Activated T-helper 2 cell treated with anti-CD3 and anti-CD28 coated beads, Interferon-gamma antibody, Interleukin-2, Interleukin-4, amounts not matched to agents 10 μg/mL and 5 μg/mL and 100 μg/mL, durations not matched to agents 14 hours and 24 hours and 36 hours (primary cell): ENCODE measurements at regions not wholly inside any gene's neighbourhood (a gene's known extent, or its start where the extent isn't known, plus 50 kb on each side); places are given as distances from the start of the nearest gene placed in this dataset.
"Not testable (repeated sequence)": the region's sequence is repeated elsewhere in the genome, so short reads cannot be mapped to it uniquely, and the experiment has no call there.

Experiments
- DNase-seq: peaks from one replicate; pipeline ENCODE4 v3.0.0; 2021; ENCODE audit warnings: low spot score
- H3K27ac Mint-ChIP-seq: one replicate; pipeline ENCODE4 v1.8.0; 2021; ENCODE audit warnings: mixed read lengths
- H3K27me3 Mint-ChIP-seq: one replicate; pipeline ENCODE4 v1.8.0; 2021; ENCODE audit warnings: low read depth, mixed read lengths
- H3K36me3 Mint-ChIP-seq: one replicate; pipeline ENCODE4 v1.8.0; 2021; ENCODE audit warnings: low read depth, mixed read lengths
- H3K4me1 Mint-ChIP-seq: one replicate; pipeline ENCODE4 v1.8.0; 2021; ENCODE audit warnings: low read depth, mixed read lengths
- H3K4me3 Mint-ChIP-seq: one replicate; pipeline ENCODE4 v1.8.0; 2021; ENCODE audit warnings: low read depth, mild to moderate bottlenecking, moderate library complexity, mixed read lengths
- H3K9me3 Mint-ChIP-seq: one replicate; pipeline ENCODE4 v1.8.0; 2021; ENCODE audit warnings: mixed read lengths
- intact Hi-C: fragments of 100-400 bp; cut with micrococcal nuclease; formaldehyde crosslinking; loops from one replicate; pipeline ENCODE4 v1.15.1; 2023

- H3K4me1 Mint-ChIP-seq, result peaks cover 6% of the 10 kb centered on the region
- no peak for DNase-seq
- H3K4me3 Mint-ChIP-seq, result no peak overlapping the region
- H3K27me3 Mint-ChIP-seq, result no peaks in the 10 kb centered on the region
- no peaks in the 10 kb centered on the region for H3K36me3 Mint-ChIP-seq
- peaks cover 5% of the 10 kb centered on the region for H3K9me3 Mint-ChIP-seq
- intact Hi-C loops, result no loop called here
- H3K27ac Mint-ChIP-seq, result no peak overlapping the region
Measured at GRCh38 chr6:21868226-21868625, 274.7 kb downstream of the SOX4 start.

DNA sequence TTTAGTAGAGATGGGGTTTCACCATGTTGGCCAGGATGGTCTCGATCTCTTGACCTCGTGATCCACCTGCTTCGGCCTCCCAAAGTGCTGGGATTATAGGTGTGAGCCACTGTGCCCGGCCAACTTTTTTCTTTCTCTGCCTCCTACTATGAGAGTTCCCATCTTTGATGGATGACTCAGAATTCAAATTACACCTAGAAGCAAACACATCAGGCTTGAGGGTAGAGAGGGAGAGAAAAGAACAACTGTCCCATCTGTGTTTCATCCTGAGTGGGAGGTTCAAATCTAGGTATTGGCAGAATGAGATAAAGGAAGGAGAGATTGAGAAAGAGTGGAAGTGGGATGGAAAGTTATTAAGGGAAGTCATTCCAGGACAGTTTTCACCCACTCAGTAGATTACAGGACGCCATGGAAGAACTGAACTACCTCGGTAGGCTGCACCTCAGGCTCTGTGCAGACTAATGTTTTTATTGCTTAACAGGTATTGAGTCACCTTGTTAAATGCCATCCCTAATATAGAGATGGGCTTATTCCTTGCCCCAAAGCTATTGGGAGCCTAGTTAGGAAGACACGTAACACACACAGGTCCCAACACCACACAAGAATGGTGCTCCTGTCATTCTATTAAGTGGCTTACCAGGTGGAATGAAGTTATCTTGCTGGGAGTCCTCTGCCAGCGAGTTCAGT, 275.7 kb downstream of the SOX4 start:
- no peaks in the 10 kb centered on the region for H3K27me3 Mint-ChIP-seq
- peaks cover 6% of the 10 kb centered on the region for H3K4me1 Mint-ChIP-seq
- no peak overlapping the region for H3K27ac Mint-ChIP-seq
- intact Hi-C loops, result no loop called here
- H3K4me3 Mint-ChIP-seq, result no peak overlapping the region
- H3K9me3 Mint-ChIP-seq, result peaks cover 5% of the 10 kb centered on the region
- H3K36me3 Mint-ChIP-seq, result peaks cover 6% of the 10 kb centered on the region
- DNase-seq, result no peak

DNA sequence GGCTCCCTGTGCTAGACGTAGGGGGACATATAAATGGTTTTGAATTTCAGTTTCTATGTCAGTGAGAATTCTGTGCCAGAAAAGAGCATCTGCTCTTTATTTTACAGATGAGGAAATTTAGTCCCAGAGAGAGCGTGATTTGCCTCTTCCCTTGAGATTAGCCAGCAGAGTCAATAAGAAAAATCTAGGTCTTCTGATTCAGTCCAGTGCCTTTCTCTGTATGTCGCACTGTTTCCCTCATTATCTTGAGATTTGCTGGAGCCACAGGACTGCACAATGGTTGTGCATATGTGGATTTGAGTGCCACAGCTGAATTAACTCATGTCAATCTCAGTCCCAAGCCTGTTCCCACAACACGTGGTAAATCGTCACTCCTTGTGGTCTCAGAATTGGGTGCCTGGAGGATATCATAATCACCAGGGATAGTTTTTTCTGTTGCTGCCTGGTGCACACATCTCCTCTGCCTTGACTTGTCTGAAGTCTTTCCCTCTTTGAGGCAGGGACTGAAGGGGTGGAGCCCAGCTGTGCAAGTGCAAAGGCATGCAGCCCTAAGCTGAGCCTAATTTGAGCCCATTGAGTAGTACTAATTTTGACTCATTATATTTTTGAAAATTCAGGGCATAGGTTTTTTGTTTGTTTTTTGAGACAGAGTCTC, 276.7 kb downstream of the SOX4 start:
- Mint-ChIP-seq H3K27me3 (no peaks in the 10 kb centered on the region), H3K4me3 (no peak overlapping the region), H3K9me3 (peaks cover 11% of the 10 kb centered on the region), H3K4me1 (peaks cover 6% of the 10 kb centered on the region), H3K27ac (no peak overlapping the region), H3K36me3 (peaks cover 10% of the 10 kb centered on the region)
- no peak for DNase-seq
- intact Hi-C loops, result no loop called here

GRCh38 chr6:21871831-21872230, 278.3 kb downstream of the SOX4 start:
- intact Hi-C loops, result no loop called here
- Mint-ChIP-seq H3K9me3 (peaks cover 22% of the 10 kb centered on the region), H3K4me1 (peaks cover 17% of the 10 kb centered on the region), H3K27me3 (no peaks in the 10 kb centered on the region), H3K4me3 (no peak overlapping the region), H3K27ac (no peak overlapping the region), H3K36me3 (peaks cover 25% of the 10 kb centered on the region)
- DNase-seq, result no peak

DNA sequence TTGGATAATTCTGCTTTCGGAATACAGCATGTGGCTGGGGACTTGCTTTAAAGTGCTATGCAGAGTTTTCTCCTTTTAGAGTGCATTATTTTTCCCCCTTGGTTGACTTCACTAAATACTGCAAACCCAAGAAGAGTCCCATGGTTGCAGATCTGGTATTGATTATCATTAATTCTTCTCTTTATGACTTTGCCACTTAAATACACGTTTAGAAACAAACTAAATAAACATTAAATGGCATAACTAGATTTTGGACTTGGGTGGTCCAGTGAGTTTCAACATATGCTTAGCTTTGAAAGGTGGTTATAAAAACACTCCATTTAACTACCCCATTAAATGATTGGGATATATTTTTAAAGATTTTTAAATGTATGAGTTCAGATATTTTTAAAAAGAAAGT, 279.2 kb downstream of the SOX4 start:
- Mint-ChIP-seq H3K36me3 (peaks cover 35% of the 10 kb centered on the region), H3K4me3 (no peak overlapping the region), H3K9me3 (peaks cover 31% of the 10 kb centered on the region), H3K4me1 (peaks cover 26% of the 10 kb centered on the region), H3K27ac (no peak overlapping the region), H3K27me3 (no peaks in the 10 kb centered on the region)
- intact Hi-C loops, result no loop called here
- DNase-seq, result no peak

GRCh38 chr6:21873562-21873961, 280.0 kb downstream of the SOX4 start:
- Mint-ChIP-seq H3K36me3 (peaks cover 35% of the 10 kb centered on the region), H3K27ac (no peak overlapping the region), H3K4me1 (peaks cover 27% of the 10 kb centered on the region), H3K27me3 (no peaks in the 10 kb centered on the region), H3K9me3 (peaks cover 36% of the 10 kb centered on the region), H3K4me3 (no peak overlapping the region)
- intact Hi-C loops, result no loop called here
- no peak for DNase-seq

DNA sequence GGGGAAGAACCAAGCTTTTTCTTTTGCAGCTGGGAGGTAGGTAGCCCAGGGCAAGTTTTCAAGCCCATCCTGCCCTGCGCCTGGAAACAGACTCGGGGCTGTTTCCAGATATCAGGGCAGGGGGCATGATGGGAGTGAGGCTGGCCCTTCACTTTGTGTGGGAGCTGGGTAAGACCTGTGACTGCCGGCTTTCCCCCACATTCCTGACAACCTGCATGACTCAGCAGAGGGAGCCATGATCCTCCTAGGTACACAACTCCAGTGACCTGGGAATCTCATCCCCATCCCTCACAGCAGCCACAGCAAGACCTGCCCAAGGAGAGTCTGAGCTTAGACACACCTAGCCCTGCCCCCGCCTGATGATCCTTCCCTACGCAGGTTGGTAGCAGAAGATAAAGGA, 280.8 kb downstream of the SOX4 start:
- peaks cover 27% of the 10 kb centered on the region for H3K4me1 Mint-ChIP-seq
- intact Hi-C loops, result no loop called here
- H3K27ac Mint-ChIP-seq, result no peak overlapping the region
- no peak overlapping the region for H3K4me3 Mint-ChIP-seq
- peaks cover 41% of the 10 kb centered on the region for H3K36me3 Mint-ChIP-seq
- H3K27me3 Mint-ChIP-seq, result no peaks in the 10 kb centered on the region
- peaks cover 40% of the 10 kb centered on the region for H3K9me3 Mint-ChIP-seq
- DNase-seq, result no peak

- Mint-ChIP-seq H3K36me3 (peaks cover 54% of the 10 kb centered on the region), H3K27ac (peak overlapping the region; percentile 69), H3K4me1 (peaks cover 33% of the 10 kb centered on the region), H3K4me3 (peak overlapping the region; percentile 20), H3K9me3 (peaks cover 56% of the 10 kb centered on the region)
- DNase-seq, result peak; percentile 12
- not testable (repeated sequence) for H3K27me3 Mint-ChIP-seq
- intact Hi-C loops, result loop anchor here (1.0 to 5.0 kb wide), 2 partner anchors 40 to 49 kb away; no protein-coding TSS in a partner anchor
Measured at GRCh38 chr6:21877037-21877436, 283.5 kb downstream of the SOX4 start.

DNA sequence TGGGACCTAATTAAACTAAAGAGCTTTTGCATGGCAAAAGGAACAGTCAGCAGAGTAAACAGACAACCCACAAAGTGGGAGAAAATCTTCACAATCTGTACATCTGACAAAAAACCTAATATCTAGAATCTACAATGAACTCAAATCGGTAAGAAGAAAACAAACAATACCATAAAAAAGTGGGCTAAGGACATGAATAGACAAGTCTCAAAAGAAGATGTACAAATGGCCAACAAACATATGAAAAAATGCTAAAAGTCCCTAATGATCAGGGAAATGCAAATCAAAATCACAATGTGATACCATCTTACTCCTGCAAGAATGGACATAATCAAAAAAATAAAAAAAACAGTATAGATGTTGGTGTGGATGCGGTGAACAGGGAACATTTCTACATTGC, 286.7 kb downstream of the SOX4 start:
- intact Hi-C loops, H3K4me3 Mint-ChIP-seq: not testable (repeated sequence)
- H3K9me3 Mint-ChIP-seq, result peaks cover 59% of the 10 kb centered on the region

DNA sequence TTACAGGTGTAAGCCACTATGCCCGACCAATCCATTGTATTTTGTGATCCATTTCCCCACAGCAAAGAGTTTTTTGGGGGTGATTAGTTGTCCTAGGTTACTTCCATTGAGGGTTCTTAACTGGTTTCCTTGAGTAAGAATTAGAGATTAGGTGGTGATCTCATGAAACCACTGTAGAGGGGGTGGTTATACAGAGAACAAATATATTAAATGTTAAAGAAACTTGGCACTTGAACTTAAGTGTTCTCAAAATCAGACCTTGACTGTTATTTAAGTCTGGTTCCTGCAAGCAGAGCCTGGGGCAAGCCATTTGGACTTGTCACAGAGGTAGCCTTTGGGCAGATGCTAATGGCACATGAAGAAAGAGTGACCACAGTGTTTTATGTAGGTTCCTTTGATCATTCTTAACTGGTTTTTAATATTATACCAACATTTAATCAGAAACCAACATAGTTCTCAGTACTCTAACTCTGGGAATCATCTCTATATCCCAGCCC, 288.5 kb downstream of the SOX4 start:
- Mint-ChIP-seq H3K36me3 (peaks cover 35% of the 10 kb centered on the region), H3K27me3 (no peaks in the 10 kb centered on the region), H3K27ac (no peak overlapping the region), H3K4me1 (peaks cover 30% of the 10 kb centered on the region), H3K4me3 (no peak overlapping the region), H3K9me3 (peaks cover 41% of the 10 kb centered on the region)
- intact Hi-C loops, result no loop called here
- DNase-seq, result no peak

More for the DNA sequence above, 286.7 kb downstream of the SOX4 start:
- peaks cover 44% of the 10 kb centered on the region for H3K4me1 Mint-ChIP-seq
- not testable (repeated sequence) for H3K27ac Mint-ChIP-seq, DNase-seq, H3K27me3 Mint-ChIP-seq
- peaks cover 52% of the 10 kb centered on the region for H3K36me3 Mint-ChIP-seq

GRCh38 chr6:21883595-21884328, 290.2 kb downstream of the SOX4 start:
- Mint-ChIP-seq H3K4me3 (peak overlapping the region; percentile 19), H3K9me3 (peaks cover 29% of the 10 kb centered on the region), H3K27me3 (no peaks in the 10 kb centered on the region), H3K4me1 (peaks cover 22% of the 10 kb centered on the region), H3K36me3 (peaks cover 27% of the 10 kb centered on the region), H3K27ac (peak overlapping the region; percentile 32)
- DNase-seq, result no peak
- intact Hi-C loops, result no loop called here

- Mint-ChIP-seq H3K27ac (no peak overlapping the region), H3K27me3 (no peaks in the 10 kb centered on the region), H3K9me3 (peaks cover 19% of the 10 kb centered on the region), H3K4me3 (no peak overlapping the region), H3K36me3 (peaks cover 17% of the 10 kb centered on the region), H3K4me1 (peaks cover 17% of the 10 kb centered on the region)
- intact Hi-C loops, result no loop called here
- no peak for DNase-seq
Measured at GRCh38 chr6:21885111-21885510, 291.6 kb downstream of the SOX4 start.
